ENCODE measurements at regions not wholly inside any gene's neighbourhood (a gene's known extent, or its start where the extent isn't known, plus 50 kb on each side); places are given as distances from the start of the nearest gene placed in this dataset.

DNA sequence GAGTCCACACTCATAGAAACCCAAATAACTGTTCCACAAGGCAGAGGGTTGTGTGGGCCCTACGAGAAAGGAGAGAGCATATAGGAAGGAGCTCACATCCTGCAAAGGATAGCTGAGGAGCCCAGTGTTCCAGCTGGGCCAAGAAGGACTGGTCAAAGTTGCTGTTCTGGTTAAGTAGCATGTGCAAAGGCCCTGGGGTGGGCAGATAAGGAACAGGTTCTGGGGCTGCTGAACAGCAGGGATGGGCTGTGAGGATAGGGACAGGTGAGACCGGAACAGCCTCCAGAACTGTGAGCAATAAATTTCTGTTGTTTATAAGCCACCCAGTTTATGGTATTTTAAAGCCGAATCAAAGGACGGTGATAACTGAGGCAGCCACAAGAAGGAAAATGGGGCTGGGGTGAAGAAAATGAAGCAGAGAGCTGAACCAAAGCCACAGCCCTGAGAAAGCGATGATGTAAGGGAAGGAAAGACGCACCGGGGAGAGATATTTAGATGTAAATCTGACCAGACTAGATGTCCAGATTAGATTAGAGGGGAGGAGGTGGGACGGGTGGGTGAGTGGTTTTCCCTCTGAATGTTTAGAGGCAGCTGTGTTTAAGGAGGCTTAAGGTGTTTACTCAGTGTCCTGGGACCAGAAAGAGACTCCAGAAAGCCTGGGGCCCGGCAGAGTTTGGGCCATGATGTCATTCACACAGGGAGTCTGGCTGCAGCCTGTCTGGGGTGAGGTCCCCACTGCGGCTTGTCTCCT lies 180.8 kb upstream of the BCOR start:
- TF ChIP-seq, protein P1, sequence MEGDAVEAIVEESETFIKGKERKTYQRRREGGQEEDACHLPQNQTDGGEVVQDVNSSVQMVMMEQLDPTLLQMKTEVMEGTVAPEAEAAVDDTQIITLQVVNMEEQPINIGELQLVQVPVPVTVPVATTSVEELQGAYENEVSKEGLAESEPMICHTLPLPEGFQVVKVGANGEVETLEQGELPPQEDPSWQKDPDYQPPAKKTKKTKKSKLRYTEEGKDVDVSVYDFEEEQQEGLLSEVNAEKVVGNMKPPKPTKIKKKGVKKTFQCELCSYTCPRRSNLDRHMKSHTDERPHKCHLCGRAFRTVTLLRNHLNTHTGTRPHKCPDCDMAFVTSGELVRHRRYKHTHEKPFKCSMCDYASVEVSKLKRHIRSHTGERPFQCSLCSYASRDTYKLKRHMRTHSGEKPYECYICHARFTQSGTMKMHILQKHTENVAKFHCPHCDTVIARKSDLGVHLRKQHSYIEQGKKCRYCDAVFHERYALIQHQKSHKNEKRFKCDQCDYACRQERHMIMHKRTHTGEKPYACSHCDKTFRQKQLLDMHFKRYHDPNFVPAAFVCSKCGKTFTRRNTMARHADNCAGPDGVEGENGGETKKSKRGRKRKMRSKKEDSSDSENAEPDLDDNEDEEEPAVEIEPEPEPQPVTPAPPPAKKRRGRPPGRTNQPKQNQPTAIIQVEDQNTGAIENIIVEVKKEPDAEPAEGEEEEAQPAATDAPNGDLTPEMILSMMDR (conservative IDR thresholded peaks at IDR 0.05) = no peak
- no peak overlapping the region for H3K27ac ChIP-seq

DNA sequence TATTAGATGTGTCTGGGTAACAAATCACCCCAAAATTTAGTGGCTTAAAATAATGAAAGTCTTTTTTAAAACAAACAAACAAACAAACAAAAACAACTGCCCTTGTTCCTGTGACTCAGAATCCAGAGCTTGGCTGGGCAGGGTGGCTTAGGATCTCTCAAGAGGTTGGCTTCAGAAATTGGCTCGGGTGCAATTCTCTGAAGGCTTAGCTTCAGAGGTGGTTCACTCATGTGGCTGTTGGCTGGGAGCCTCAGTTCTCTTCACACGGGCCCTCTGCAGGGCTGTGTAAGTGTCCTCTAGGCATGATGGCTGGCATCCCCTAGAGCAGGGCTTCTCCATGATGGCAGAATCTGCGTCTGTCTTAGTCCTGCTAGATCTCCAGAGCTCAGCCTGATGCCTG lies 179.9 kb upstream of the BCOR start:
- TF ChIP-seq, protein P1 (conservative IDR thresholded peaks at IDR 0.05) = no peak
- no peak overlapping the region for H3K27ac ChIP-seq

DNA sequence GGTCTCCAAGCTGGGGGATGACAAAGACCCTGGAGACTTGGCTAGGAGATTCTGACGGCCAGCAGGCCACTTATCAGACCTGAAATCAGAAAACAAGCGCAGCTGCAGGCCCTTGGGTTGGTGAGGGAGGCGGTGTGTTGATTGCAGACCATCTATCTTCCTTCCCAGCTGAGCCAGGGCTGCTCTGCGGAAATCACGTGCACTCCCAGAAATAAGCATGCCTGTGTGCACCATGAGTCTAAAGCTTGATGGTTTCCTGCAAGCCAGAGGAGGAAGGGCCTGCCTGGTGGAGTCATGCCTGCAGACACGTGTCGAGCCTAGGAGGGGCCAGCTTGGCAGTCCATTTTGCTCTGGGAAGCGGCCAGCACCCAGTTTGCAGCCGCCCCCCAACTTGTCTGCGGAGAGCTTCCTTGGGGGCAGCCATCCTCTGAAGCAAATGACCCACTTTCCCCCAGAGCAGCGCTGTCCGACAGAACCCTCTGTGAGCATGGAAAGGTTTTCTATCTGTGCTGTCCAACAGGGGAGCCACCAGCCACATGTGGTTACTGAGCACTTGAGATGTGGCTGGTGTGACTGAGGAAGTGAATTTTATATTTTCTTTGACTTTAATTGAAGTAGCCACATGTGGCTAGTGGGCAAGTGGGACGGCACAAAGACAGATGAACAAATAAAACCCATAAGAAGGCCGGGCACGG lies 175.7 kb upstream of the BCOR start:
- TF ChIP-seq, protein P1 (conservative IDR thresholded peaks at IDR 0.05) = no peak
- H3K27ac ChIP-seq = no peak overlapping the region

DNA sequence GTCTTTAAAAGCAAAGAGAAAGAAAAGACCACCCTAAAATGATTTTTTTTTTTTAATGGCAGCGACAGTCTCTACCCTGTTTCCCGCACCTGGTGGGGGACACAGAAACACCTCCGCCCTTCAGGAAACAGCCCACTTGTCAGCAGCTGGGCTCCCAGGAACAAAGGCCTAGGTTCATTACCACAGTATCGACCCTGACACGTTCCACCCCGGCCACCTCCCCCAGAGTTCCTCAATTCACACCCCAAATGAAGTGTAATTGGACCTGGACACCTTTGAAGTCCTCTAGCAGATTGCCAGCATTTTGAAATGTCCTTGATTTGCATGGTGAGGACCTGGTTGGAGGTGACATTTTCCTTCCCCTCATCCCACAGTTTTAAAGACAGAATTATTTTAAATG lies 175.0 kb upstream of the BCOR start:
- H3K27ac ChIP-seq = no peak overlapping the region
- TF ChIP-seq, protein P1 (conservative IDR thresholded peaks at IDR 0.05) = no peak

DNA sequence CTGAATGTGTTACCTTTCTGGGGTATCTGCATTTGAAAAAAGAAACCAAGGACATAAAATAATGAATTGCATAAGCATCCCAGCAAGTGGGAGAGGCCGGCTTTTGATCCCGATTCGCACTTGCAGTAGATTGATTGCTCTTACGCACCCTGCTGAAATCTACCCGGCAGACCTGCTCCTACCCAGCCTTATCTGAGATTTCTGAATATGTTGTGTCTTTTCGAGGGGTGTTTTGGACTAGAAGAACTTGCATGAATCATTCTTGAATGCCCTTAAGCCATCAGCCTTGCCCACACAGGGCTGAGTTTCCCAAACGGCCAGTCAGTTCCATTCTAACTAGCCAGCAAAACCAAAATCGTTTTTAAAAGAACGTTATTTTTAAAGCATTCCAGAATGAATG lies 174.4 kb upstream of the BCOR start:
- TF ChIP-seq, protein P1 (conservative IDR thresholded peaks at IDR 0.05) = no peak
- no peak overlapping the region for H3K27ac ChIP-seq

DNA sequence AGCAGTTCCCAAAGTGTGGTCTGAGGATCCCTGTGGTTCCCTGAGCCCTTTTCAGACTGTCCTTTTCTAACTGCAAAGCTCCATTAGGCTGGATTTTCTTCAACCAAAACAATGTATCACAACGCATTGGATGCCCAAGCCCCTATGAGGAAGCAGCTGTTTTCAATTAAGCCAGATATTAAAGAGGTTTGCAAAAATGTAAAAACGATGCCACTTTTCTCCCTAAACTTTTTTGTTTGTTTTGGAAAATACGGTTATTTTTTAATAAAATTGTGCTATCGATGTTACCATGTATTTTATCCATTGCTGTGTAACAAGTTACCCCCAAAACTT lies 170.4 kb upstream of the BCOR start:
- TF ChIP-seq, protein P1 (conservative IDR thresholded peaks at IDR 0.05) = no peak
- H3K27ac ChIP-seq = no peak overlapping the region

DNA sequence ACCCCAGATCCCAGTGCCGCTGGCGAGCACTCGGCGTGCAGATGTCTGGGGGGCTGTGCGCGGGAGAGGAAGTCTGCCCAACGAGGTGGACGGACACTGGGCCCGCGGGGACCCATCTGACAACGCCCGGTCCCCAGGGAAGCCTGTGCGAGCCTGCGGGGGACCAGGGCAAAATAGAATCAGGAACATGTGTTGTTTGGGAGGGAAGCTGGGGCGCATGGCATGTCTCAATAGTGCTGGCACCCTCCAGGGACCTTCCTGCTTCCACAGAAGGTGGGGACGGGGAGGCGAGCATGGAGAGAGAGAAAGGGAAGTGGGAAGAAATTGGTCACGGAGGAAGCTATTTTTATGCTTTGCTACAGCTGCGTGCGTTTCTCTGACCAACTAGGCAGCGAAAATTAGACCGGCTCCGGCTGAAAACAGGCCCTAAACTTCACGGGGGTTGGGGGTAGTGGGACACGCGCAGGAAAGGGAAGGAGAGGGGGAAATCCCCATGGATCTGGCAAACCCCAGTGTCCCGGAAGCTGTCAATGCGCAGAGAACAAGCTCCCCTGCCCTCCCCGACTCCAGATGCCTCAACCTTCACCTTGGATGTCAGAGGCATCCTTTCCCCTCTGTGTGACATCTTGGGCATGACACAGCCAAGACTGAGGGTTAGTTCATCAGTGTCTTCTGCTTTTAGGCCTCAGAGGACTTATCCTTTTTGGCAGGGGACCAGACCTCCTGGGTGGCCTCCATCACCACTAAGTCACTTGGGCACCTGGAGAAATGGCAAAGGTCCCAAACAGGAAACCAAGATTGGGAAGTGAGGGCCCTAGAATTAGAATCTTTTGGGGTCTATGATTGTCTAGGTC lies 169.8 kb upstream of the BCOR start:
- H3K27ac ChIP-seq = peak overlapping the region; percentile 73
- TF ChIP-seq, protein P1 (conservative IDR thresholded peaks at IDR 0.05) = peak; percentile 21

Data from VCaP (cell line).